T47D (cell line): ENCODE measurements at regions not wholly inside any gene's neighbourhood (a gene's known extent, or its start where the extent isn't known, plus 50 kb on each side); places are given as distances from the start of the nearest gene placed in this dataset.
A peak's percentile ranks its signal among the peaks of the same experiment; 100 is the strongest.

Experiments
- DNase-seq, 2 experiments: peaks; one replicate each; pipeline versions ENCODE4 v3.0.0 to v3.0.0-alpha.2; 2011 to 2012; ENCODE audit warnings: low read depth in 1 of 2, low spot score in 1 of 2
- JUND ChIP-seq: IDR thresholded peaks from 2 replicates; pipeline ENCODE4 v1.6.1; 2012; ENCODE audit warnings: low read depth
- in situ Hi-C: cut with HindIII; loops from 2 replicates; pipeline ENCODE4 v1.10.0; 2016; ENCODE audit warnings: low sequenced_read_pairs, low pct_unique_long_range_greater_than_20kb

GRCh38 chr5:167783145-167783817 lies 508.2 kb upstream of the WWC1 start:
- peak in 1 of 2 experiments; percentile 15 for DNase-seq
- in situ Hi-C loops: no loop called here
- no peak for TF ChIP-seq JUND

- in situ Hi-C loops: no loop called here
- TF ChIP-seq JUND: no peak
- DNase-seq: no peak
Observed at GRCh38 chr5:167785106-167785505, 506.3 kb upstream of the WWC1 start.

GRCh38 chr5:167785901-167786300 lies 505.5 kb upstream of the WWC1 start:
- no peak for TF ChIP-seq JUND
- no peak for DNase-seq
- in situ Hi-C loops: no loop called here

GRCh38 chr5:167786871-167787578 lies 504.4 kb upstream of the WWC1 start:
- TF ChIP-seq JUND: no peak
- in situ Hi-C loops: no loop called here

DNA sequence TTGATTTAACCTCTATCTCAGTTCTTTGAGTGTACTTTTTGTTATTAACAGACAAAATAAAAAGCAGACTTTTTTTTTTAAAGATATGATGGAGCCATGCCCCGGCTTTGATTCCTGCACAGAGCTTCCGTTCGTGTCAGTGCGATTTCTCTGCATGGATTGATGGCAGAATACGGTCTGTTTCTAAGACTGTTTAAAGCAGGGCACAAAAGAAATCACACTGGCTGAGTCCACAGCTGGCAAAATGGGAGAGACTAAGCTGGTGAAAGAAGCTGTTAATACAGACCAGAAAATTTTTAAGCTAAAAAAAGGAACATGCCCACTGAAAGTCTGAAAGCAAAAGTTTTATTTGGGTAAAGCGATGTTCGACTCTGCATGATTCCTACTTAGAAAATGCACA lies 501.4 kb upstream of the WWC1 start:
- in situ Hi-C loops: no loop called here
- no peak for DNase-seq
- TF ChIP-seq JUND: no peak

More at GRCh38 chr5:167786871-167787578, 504.4 kb upstream of the WWC1 start:
- no peak for DNase-seq

- in situ Hi-C loops: no loop called here
Observed at GRCh38 chr5:167790462-167791260, 500.8 kb upstream of the WWC1 start.

GRCh38 chr5:167792514-167792913 lies 498.9 kb upstream of the WWC1 start:
- TF ChIP-seq JUND: no peak
- in situ Hi-C loops: no loop called here
- DNase-seq: no peak

More at GRCh38 chr5:167790462-167791260, 500.8 kb upstream of the WWC1 start:
- DNase-seq: no peak
- TF ChIP-seq JUND: no peak

- in situ Hi-C loops: no loop called here
Observed at GRCh38 chr5:167793700-167794099, 497.7 kb upstream of the WWC1 start.

DNA sequence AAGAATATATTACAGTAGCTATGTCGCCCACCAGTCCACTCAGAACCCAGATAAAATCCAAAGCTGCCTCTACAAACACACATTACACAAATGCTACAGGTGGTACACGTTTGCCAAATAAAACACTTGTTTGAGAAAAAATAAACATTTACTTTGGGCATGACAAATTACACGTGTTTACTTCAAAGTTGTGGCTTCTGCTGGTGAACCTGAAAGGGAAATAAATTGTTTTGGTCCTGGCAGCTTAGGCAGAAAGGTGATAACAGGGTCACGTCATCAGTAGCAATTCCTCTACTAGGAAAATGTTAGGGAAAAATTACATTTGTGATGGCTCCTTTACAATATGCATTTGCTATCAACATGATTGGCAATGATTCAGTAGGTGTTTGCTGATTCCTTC lies 497.3 kb upstream of the WWC1 start:
- in situ Hi-C loops: no loop called here
- no peak for TF ChIP-seq JUND
- DNase-seq: no peak

More at GRCh38 chr5:167793700-167794099, 497.7 kb upstream of the WWC1 start:
- TF ChIP-seq JUND: no peak
- no peak for DNase-seq

GRCh38 chr5:167796672-167797071 lies 494.8 kb upstream of the WWC1 start:
- in situ Hi-C loops: no loop called here
- no peak for DNase-seq
- TF ChIP-seq JUND: no peak

DNA sequence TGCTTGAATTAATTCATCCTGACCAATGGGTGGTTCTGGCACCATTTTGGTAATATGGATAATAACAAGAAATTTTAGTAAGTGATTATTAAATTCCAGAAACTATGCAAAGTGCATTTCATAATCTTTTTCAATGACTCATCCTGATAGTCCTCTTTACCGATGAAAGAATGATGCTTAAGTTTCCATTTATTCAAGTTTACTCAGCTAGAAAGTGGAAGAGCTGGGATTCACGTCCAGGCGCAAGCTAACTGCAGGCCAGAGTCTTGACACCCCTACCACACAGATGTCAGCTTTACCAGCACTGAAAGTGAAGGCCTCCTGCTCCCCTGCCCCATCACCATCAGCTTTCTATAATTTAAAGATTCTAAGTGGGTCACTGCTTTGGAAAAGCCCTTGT lies 493.5 kb upstream of the WWC1 start:
- in situ Hi-C loops: no loop called here
- TF ChIP-seq JUND: no peak
- DNase-seq: no peak

- in situ Hi-C loops: no loop called here
- no peak for DNase-seq
- TF ChIP-seq JUND: no peak
Observed at GRCh38 chr5:167798448-167798847, 493.0 kb upstream of the WWC1 start.

DNA sequence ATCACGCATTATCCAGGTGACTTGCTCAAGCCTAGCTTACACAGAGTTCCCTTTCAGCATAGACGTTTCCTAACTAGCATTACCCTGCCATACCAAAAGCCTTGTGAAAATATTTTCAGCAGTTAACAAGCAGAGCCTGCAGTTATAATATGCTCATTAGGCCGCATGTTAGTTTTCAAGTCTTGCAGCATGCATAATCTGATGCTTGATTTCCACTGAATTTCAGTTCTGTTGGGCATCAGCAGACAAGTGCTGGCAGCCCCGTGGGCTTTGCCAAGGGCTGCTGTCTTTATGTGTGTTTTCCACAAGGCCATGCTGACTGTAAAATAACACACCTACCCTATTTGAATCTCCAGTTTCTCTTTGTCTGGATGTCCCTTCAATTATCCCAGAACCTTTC lies 491.0 kb upstream of the WWC1 start:
- DNase-seq: no peak
- in situ Hi-C loops: no loop called here
- TF ChIP-seq JUND: no peak
